ENCODE measurements at regions not wholly inside any gene's neighbourhood (a gene's known extent, or its start where the extent isn't known, plus 50 kb on each side); places are given as distances from the start of the nearest gene placed in this dataset.

DNA sequence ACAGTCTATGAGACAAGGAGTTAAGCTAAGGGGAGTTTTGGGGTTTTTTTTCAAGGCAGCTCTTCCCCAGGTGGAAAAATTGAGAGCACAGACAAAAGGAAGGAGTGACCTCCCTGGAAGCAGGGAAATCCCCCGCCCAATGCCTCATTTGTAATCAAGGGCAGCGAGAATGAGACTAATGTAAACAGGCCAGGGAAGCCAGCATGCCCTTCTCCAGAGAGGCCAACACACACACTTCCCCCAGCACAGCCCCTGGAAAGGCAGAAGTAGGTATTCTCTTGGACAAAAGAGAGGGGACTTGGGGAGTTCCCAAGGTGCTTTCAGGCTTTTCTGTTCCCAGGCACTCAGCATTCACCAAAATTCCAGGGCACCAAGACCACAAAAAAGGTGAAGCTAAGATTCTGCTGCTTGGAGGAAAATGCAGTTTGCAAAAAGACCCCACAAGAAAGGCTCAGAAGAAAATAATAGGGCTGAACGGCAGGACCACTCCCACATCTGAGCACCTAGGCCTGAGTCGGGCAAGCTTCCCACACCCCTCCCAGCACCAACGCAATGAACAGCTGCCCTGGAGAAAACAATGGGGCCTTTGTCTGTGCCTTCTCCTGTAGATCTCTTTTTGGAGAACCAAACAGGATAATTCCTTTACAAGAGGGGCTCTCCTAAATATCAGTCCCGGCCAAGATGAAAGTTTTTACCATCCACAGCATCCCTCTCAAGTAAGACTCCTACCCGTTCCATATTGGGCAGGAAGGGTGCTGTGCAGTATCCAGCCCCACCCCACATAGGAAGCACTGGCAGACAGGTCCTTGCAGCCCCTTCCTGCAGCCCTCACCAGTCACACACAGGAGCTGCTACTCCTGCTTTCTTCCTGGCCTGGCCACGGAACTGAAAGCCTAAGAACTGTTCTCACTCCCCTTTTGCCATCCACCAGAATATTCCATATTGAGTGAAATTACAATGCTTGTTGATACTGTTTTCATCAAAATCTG is 70.7 kb upstream of the AKIP1 start:
- intact Hi-C loops (cut with micrococcal nuclease), result no loop called here
- Histone ChIP-seq H3K4me1 (ENCODE audit: control insufficient read depth in 2 of 2, insufficient read depth in 2 of 2, low read length in 2 of 2) (no peaks in the 10 kb centered on the region), H3K9me3 (ENCODE audit: control extremely low read depth in 1 of 3, control insufficient read depth in 2 of 3, insufficient read depth in 1 of 3, low read length in 2 of 3) (no peaks in the 10 kb centered on the region), H3K79me2 (ENCODE audit: control insufficient read depth, insufficient read depth, low read length) (no peaks in the 10 kb centered on the region), H3K36me3 (replicated peaks in 1 of 2; ENCODE audit: control extremely low read depth in 1 of 2, control insufficient read depth in 1 of 2, extremely low read depth in 1 of 2, insufficient read depth in 2 of 2, low read length in 1 of 2) (no peaks in the 10 kb centered on the region), H4K20me1 (ENCODE audit: control insufficient read depth, insufficient read depth, low read length, poor library complexity, severe bottlenecking) (no peaks in the 10 kb centered on the region), H3K27me3 (replicated peaks in 1 of 4; ENCODE audit: control extremely low read depth in 1 of 4, control insufficient read depth in 3 of 4, insufficient read depth in 4 of 4, low read length in 3 of 4) (no peaks in the 10 kb centered on the region), H2AFZ (ENCODE audit: insufficient read depth, low read depth, low read length, poor library complexity, severe bottlenecking) (no peak overlapping the region), H3K4me2 (replicated peaks; ENCODE audit: low read depth, low read length, poor library complexity, severe bottlenecking) (no peak overlapping the region), H3K9ac (ENCODE audit: low read length) (no peak overlapping the region), H3K27ac (ENCODE audit: low read length in 2 of 2) (no peak overlapping the region), H3K4me3 (ENCODE audit: control extremely low read depth in 1 of 5, extremely low read depth in 1 of 5, insufficient read depth in 1 of 5, low read depth in 2 of 5, low read length in 4 of 5) (no peak overlapping the region)
- Mint-ChIP-seq H3K9me3 (ENCODE audit: insufficient read depth) (no peaks in the 10 kb centered on the region), H3K4me3 (no peak overlapping the region), H3K27ac (no peak overlapping the region), H3K4me1 (no peaks in the 10 kb centered on the region), H3K27me3 (peaks cover 17% of the 10 kb centered on the region)
- no peak for ATAC-seq (ENCODE audit: low read depth)
- ChIA-PET CTCF (interaction anchor here (0.6 to 0.7 kb wide), 2 partner anchors 289 to 577 kb away, joined by 3 read pairs; partner anchors contain the start of gene LMO1), POLR2A (interaction anchor here (0.8 kb wide), 1 partner anchor 853 kb away, joined by 7 read pairs; the partner anchor contains the start of gene EIF3F)
- TF ChIP-seq, protein P1, sequence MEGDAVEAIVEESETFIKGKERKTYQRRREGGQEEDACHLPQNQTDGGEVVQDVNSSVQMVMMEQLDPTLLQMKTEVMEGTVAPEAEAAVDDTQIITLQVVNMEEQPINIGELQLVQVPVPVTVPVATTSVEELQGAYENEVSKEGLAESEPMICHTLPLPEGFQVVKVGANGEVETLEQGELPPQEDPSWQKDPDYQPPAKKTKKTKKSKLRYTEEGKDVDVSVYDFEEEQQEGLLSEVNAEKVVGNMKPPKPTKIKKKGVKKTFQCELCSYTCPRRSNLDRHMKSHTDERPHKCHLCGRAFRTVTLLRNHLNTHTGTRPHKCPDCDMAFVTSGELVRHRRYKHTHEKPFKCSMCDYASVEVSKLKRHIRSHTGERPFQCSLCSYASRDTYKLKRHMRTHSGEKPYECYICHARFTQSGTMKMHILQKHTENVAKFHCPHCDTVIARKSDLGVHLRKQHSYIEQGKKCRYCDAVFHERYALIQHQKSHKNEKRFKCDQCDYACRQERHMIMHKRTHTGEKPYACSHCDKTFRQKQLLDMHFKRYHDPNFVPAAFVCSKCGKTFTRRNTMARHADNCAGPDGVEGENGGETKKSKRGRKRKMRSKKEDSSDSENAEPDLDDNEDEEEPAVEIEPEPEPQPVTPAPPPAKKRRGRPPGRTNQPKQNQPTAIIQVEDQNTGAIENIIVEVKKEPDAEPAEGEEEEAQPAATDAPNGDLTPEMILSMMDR (IDR thresholded peaks at IDR 0.05), result no peak
- no peak for TF ChIP-seq EZH2 (IDR thresholded peaks at IDR 0.05; ENCODE audit: borderline replicate concordance, insufficient read depth, low read depth, low read length, poor library complexity, severe bottlenecking)
- 86% methylated on average over 7 of the region's 8 CpGs for WGBS (ENCODE audit: insufficient coverage)
- DNase-seq, result no peak

DNA sequence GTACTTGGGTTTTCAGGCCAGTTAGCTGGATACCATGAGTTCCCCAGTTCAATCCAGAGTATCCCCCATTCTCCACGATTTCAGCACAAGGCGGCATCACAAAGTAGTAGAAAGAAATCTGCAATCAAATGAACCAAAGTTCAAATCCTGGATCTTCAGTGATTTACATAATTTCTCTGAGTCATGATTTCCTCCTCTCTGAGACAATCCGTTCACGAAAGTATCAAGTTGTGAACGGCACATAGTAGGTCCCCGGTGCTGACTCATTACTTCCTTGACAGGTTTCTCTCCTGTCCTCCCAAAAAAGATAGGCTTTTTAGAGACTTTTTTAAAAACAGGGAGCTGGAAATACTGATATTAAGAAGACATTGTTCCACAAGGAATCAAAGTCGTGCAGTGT is 69.1 kb upstream of the AKIP1 start:
- no peak overlapping the region for H2AFZ ChIP-seq (ENCODE audit: insufficient read depth, low read depth, low read length, poor library complexity, severe bottlenecking)
- ChIA-PET POLR2A (no interaction called here), CTCF (no interaction called here)
- no peaks in the 10 kb centered on the region for H3K36me3 ChIP-seq (replicated peaks in 1 of 2; ENCODE audit: control extremely low read depth in 1 of 2, control insufficient read depth in 1 of 2, extremely low read depth in 1 of 2, insufficient read depth in 2 of 2, low read length in 1 of 2)
- TF ChIP-seq EZH2 (IDR thresholded peaks at IDR 0.05; ENCODE audit: borderline replicate concordance, insufficient read depth, low read depth, low read length, poor library complexity, severe bottlenecking), result no peak
- TF ChIP-seq, protein P1 (IDR thresholded peaks at IDR 0.05), result no peak
- intact Hi-C loops (cut with micrococcal nuclease), result no loop called here
- H3K4me3 Mint-ChIP-seq, result no peak overlapping the region
- no peaks in the 10 kb centered on the region for H3K4me1 ChIP-seq (ENCODE audit: control insufficient read depth in 2 of 2, insufficient read depth in 2 of 2, low read length in 2 of 2)
- H3K27me3 Mint-ChIP-seq, result peaks cover 18% of the 10 kb centered on the region
- no peaks in the 10 kb centered on the region for H3K9me3 ChIP-seq (ENCODE audit: control extremely low read depth in 1 of 3, control insufficient read depth in 2 of 3, insufficient read depth in 1 of 3, low read length in 2 of 3)
- no peak overlapping the region for H3K27ac ChIP-seq (ENCODE audit: low read length in 2 of 2)
- no peak for ATAC-seq (ENCODE audit: low read depth)
- H3K27me3 ChIP-seq (replicated peaks in 1 of 4; ENCODE audit: control extremely low read depth in 1 of 4, control insufficient read depth in 3 of 4, insufficient read depth in 4 of 4, low read length in 3 of 4), result no peaks in the 10 kb centered on the region
- no peak overlapping the region for H3K4me3 ChIP-seq (ENCODE audit: control extremely low read depth in 1 of 5, extremely low read depth in 1 of 5, insufficient read depth in 1 of 5, low read depth in 2 of 5, low read length in 4 of 5)
- 73% methylated on average over 6 of the region's 7 CpGs for WGBS (ENCODE audit: insufficient coverage)
- DNase-seq, result no peak
- H4K20me1 ChIP-seq (ENCODE audit: control insufficient read depth, insufficient read depth, low read length, poor library complexity, severe bottlenecking), result no peaks in the 10 kb centered on the region
- no peak overlapping the region for H3K4me2 ChIP-seq (replicated peaks; ENCODE audit: low read depth, low read length, poor library complexity, severe bottlenecking)
- H3K9ac ChIP-seq (ENCODE audit: low read length), result no peak overlapping the region
- H3K4me1 Mint-ChIP-seq, result no peaks in the 10 kb centered on the region
- no peaks in the 10 kb centered on the region for H3K9me3 Mint-ChIP-seq (ENCODE audit: insufficient read depth)
- no peak overlapping the region for H3K27ac Mint-ChIP-seq
- H3K79me2 ChIP-seq (ENCODE audit: control insufficient read depth, insufficient read depth, low read length), result no peaks in the 10 kb centered on the region

Data from B cell (primary cell).